HG03558 (cell line): ENCODE measurements at regions not wholly inside any gene's neighbourhood (a gene's known extent, or its start where the extent isn't known, plus 50 kb on each side); places are given as distances from the start of the nearest gene placed in this dataset.

ENCODE experiments used
- ATAC-seq: cut with Tn5 transposase; IDR thresholded peaks from one replicate; pipeline ENCODE4 v1.9.1; 2021; ENCODE audit warnings: moderate number of reproducible peaks; ENCODE audit not compliant: unreplicated experiment; ENCODE audit errors: extremely low read depth

- ATAC-seq: no peak
These were observed 845.6 kb upstream of the CNTNAP5 start for GRCh38 chr2:123179526-123179925.

GRCh38 chr2:123195957-123196356 is 829.1 kb upstream of the CNTNAP5 start:
- ATAC-seq: no peak

- no peak for ATAC-seq
These were observed 825.1 kb upstream of the CNTNAP5 start for GRCh38 chr2:123200035-123200434.

GRCh38 chr2:123207245-123207644 is 817.8 kb upstream of the CNTNAP5 start:
- ATAC-seq: no peak

- no peak for ATAC-seq
These were observed 815.9 kb upstream of the CNTNAP5 start for GRCh38 chr2:123209202-123209601.

GRCh38 chr2:123211181-123211580 is 813.9 kb upstream of the CNTNAP5 start:
- no peak for ATAC-seq

GRCh38 chr2:123245156-123245555 is 779.9 kb upstream of the CNTNAP5 start:
- ATAC-seq: no peak

- no peak for ATAC-seq
These were observed 766.1 kb upstream of the CNTNAP5 start for GRCh38 chr2:123258877-123259539.

- no peak for ATAC-seq
These were observed 762.2 kb upstream of the CNTNAP5 start for GRCh38 chr2:123262856-123263255.

GRCh38 chr2:123283431-123283830 is 741.7 kb upstream of the CNTNAP5 start:
- ATAC-seq: no peak

GRCh38 chr2:123303731-123304130 is 721.4 kb upstream of the CNTNAP5 start:
- ATAC-seq: no peak
